NOMO-1 treated with DMSO at 0.1 percent for 48 hours (cell line): ENCODE measurements at regions not wholly inside any gene's neighbourhood (a gene's known extent, or its start where the extent isn't known, plus 50 kb on each side); places are given as distances from the start of the nearest gene placed in this dataset.

Experiments
- DNase-seq: peaks from one replicate; lab custom pipeline; 2025; ENCODE audit not compliant: unreplicated experiment; lab: John Stamatoyannopoulos, UW

- no peak for DNase-seq
Observed at GRCh38 chrX:68998716-68999115, 166.5 kb downstream of the PJA1 start.

DNA sequence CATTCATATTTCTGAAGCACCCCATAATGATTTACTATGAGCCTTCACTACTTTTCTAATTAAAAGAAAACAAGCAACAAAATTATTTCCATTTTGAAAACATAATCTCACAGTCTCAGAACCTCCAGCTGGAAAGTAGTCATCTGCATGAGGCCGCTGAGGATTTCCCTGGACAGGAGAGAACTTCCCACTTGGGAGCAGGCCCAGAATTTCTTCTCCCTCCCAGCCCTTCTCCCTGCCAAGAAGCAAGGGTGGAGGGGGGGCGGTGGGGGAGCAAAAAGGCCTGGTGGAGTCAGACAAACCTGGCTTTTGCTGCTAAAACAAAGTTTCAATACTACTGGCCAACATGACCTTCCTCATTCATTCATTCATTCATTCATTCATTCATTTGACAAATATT lies 167.3 kb downstream of the PJA1 start:
- DNase-seq, result no peak

GRCh38 chrX:68997511-68997910 lies 167.7 kb downstream of the PJA1 start:
- DNase-seq, result no peak

DNA sequence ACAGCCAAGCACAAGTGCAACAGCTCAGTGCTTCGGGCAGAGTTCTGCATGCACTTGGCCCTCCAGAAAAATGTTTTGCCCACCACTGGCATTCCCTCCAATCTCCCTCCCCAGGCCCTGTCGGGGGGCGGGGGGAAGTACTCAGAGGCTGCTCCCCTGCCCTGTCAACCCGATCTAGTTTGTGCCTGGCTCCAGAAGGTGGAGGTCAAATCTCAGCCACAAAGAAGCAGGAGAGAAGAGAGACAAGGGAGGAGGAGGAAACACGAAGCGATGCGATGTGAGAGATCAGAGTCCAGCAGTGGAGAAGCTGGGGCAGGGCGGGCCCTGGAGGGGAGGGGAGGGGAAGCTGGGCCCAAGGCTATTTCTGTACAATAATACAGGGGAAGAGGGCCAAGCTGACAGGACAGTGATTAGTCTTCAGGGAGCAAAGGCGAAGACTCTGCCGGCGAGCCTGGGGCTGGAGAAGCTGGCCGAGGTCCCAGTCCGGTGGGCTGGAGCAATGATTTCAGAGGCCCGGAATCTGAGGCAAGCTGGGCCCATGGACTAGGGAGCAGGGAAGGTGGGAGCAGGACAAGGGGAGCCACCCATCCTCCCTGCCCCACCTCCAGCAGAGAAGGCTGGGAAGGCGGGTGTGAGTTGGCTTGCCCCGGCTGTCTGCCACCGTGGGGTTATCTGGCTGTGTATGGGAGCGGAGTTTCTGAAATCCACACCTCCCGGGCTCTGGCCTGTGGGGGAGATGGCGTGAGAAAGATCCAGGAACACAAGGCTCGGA lies 167.1 kb downstream of the EFNB1 start:
- no peak for DNase-seq

DNA sequence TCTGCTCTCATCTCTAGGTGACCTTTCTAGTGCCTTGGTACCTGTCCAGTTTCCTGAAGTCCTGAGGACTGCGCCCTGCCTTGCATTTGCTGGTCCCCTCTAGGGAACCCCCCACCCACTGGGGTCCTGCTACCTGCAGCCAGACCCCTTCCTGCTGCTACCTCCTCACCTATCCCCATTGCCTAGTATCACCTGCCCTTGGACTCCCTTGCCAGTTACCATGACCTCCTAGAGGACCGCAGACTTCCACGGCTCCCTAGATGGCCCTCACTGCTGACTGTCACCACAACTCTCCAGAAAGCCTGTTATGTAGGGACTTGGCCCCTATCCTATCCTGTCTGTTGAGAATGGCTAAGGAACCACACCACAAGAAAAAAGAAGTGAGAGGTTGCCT lies 166.6 kb downstream of the EFNB1 start:
- no peak for DNase-seq

DNA sequence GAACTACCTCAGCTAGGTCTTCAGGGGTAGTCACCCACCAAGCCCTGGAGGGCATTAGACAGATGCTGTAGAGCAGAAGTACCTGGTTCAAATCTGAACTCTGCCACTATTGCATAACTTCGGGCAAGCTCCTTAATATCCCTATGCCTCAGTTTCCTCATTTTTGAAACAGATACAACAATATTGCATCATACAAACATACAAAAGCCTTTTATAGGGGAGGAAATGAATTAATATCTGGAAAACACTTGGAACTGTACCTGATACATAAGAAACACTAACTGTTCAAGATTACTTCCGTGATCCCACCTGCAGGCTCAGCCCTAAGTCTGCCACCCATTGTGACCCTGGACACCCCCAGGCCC lies 166.1 kb downstream of the EFNB1 start:
- DNase-seq, result no peak

DNA sequence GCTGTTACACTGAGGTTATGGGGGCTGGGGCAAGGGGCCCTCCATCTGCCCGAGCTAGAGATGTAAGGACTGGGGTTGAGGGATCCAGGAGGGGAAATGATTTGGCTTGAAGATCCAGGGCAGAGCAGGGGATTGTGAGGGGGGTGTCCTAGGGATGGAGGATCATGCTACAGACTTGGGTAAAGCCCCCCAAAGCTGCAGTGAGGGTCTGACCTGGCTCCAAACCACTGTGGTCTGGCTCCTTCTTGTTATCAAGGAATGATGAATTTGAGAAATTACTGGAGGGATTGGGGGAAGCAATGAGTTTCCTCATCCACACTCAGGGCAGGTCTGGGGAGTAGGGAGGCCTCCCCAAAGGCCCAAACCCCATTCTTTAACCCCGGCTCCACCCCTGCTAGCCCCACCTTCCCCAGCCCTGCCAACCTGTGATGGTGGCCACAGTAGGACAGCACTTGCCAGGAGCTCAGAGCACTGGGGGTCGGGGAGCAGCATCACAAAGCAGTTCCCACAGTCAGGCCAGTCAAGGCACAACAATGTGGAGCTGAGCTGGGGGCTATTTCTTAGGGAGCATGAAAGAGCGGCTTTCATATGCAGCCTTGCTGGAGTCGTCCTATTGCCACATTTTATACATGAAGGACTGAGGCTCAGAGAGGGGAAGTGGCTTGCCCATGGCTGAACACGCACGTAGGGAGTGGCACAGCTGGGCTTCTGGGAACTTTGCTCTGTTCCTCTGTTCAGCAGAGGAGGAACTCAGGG lies 165.5 kb downstream of the EFNB1 start:
- DNase-seq, result peak; percentile 14

- DNase-seq, result no peak
Observed at GRCh38 chrX:68992821-68993397, 164.1 kb downstream of the EFNB1 start.

DNA sequence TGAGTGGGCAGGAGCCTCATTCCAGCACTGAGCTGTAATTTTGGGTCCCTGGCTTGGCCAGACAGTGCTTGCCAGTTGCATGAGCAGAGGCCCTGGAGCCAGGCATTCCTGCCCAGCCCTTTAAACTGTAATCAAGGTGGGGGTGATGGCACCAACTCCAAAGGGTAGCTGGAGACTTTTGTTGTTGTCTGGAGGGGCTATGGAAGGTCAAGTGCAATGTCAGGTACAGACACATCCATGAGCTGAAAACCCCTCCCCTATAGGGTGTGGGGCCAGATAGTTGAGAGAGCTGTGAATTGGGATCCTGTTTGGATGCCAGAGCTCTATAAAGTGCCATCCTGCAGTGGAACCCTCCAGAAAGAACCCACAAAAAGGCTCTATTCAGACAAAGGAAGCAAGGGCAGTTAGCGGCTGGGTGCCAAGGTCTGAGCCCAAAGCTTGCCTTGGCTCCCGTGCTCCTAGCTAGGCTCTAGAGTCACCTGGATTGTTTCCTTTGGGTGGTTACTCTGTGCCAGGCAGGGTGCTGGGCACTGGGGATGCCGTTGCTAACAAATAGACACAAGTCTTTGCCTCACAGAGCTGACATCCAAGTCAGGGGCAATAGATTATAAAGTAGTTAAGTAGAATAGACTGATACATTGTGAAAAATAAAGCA lies 163.0 kb downstream of the EFNB1 start:
- no peak for DNase-seq

DNA sequence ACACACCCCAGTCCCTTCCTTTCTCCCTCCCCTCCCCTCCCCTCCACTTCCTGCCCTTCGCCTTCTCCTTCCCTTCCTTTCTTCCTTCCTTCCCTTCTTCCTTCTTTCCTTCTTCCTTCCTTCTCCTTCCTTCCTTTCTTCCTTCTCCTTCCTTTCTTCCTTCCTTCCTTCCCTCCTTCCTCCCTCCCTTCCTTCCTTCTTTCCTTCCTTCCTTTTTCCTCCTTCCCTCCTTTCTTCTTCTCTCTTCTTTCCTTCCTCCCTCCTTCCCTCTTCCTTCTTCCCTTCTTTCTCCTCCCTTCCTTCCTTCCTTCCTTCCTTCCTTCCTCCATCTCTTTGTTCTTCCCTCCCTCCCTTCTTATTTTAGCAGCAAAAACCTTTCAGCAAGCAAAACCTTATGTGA lies 162.1 kb downstream of the EFNB1 start:
- DNase-seq, result no peak

- DNase-seq, result no peak
Observed at GRCh38 chrX:68989865-68990606, 161.2 kb downstream of the EFNB1 start.

DNA sequence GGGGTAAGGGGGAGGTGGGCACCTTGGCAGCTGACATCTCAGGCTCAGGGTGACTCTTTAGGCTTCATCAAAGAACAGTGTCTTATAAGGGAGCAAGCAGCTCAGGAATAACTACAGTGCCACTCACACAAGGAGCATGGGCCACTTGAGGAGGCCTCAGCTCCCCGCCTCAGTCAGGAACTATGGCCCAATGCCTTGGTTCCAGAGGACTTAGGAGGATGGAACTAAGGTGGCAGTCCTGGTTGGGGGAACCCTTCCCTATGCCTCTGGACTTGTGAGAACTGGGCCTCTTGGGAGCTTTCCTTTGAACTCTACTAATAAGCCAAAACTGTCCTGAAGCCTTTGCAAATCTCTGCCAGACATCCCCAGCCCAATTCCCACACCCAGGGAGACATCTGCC lies 160.6 kb downstream of the EFNB1 start:
- no peak for DNase-seq

DNA sequence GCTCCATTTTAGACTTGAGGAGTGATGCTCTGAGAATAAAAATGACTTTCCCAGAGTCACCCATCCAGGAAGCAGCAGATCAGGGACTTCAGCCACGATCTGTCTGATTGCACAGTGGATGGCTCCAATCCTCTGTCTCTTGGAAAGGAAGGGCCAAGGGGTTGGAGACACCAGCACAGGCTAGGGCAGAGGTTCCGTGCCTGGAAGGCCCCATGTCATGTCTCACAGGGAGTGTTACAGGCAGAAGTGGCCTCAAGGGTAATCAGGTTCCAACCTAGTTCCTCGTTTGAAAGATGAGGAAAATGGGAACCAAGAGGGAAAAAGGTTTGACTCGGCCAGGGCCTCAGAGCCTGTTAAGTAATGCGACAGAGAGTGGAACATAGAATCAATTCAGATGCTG lies 160.0 kb downstream of the EFNB1 start:
- DNase-seq, result no peak

GRCh38 chrX:68985135-68985755 lies 156.4 kb downstream of the EFNB1 start:
- no peak for DNase-seq

GRCh38 chrX:68983004-68983857 lies 154.4 kb downstream of the EFNB1 start:
- DNase-seq, result no peak

DNA sequence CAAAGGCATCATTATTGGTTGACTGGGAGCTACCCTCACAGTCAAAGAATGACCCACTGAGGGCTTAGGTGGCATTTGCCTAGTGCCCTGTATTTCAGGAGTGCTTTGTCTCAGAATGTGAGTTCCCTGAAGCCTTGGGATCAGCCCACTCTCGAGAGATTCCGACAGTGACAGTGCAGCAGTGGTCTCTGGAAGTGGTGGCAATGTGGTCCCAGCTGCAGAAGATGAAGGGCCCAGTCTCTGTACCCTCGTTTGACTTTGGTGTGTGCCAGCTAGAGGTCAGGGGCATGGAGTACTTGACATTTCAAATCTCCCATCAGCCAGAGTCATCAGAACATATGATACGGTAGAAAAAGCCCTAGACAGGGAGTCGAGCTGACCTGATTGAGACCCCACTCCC lies 153.7 kb downstream of the EFNB1 start:
- DNase-seq, result no peak

- no peak for DNase-seq
Observed at GRCh38 chrX:68980906-68981616, 152.2 kb downstream of the EFNB1 start.

- no peak for DNase-seq
Observed at GRCh38 chrX:68978655-68979054, 149.8 kb downstream of the EFNB1 start.

GRCh38 chrX:68978255-68978654 lies 149.4 kb downstream of the EFNB1 start:
- DNase-seq, result no peak
